H1 (cell line): ENCODE measurements at regions not wholly inside any gene's neighbourhood (a gene's known extent, or its start where the extent isn't known, plus 50 kb on each side); places are given as distances from the start of the nearest gene placed in this dataset.

ENCODE experiments used
- EP300 ChIP-seq, 2 experiments: IDR thresholded peaks; 1 replicate in 1 of 2; 2 replicates in 1 of 2; pipeline ENCODE4 v1.6.1; 2011 to 2012; ENCODE audit warnings: low read depth in 2 of 2, low read length in 2 of 2, mild to moderate bottlenecking in 2 of 2, borderline replicate concordance in 1 of 2, inconsistent platforms in 1 of 2, moderate library complexity in 1 of 2
- MAFK ChIP-seq: IDR thresholded peaks from 2 replicates; pipeline ENCODE4 v1.6.1; 2012; ENCODE audit warnings: low read depth, mild to moderate bottlenecking, improper control_type of control experiment, low read length
- TAF1 ChIP-seq: IDR thresholded peaks from 2 replicates; pipeline ENCODE4 v1.6.1; 2011; ENCODE audit warnings: mild to moderate bottlenecking, low read depth, low read length
- TF ChIP-seq, protein P1 (sequence below): fragments of 300-600 bp; sonication (generic); IDR thresholded peaks from 2 replicates; pipeline ENCODE4 v1.7.1; 2012; ENCODE audit warnings: low read length, moderate library complexity, mild to moderate bottlenecking, inconsistent platforms; ENCODE audit not compliant: insufficient replicate concordance

DNA sequence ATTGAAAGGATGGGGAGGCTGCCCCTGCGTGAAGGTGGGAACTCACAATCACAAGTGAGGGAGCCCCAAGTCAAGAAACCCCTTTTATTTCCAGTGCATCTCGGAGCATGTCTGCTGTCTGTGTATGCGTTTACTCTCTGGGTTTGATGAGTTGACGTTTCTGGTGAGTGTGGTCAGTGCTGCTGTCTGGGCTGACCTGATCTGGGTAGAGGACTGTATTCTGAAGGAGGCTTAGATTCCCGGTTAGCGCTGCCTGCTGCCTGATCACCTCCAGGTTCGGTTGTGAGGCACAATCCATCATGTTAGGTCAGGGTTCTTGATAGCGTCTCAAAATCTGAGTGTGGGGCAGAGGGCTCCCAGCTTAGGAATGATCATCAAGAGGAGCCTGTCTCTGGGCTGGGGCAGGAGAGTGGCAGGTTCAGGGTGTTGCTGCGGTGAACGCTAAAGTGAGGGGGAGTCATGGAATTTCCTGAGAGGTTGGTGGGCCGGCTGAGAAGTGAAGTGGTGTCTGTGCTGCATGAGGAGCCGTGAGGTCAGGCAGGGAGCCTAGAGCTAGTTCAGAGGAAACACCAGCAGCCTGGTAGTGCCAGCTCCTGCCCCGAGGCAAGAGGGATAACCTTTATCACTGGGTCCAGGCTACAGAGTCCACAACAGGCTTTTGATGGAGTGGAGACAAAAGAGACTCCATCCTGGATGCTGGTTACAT, 225.3 kb upstream of the CST7 start:
- TF ChIP-seq EP300 (IDR thresholded peaks at IDR 0.05; ENCODE audit: borderline replicate concordance in 1 of 2, low read depth in 2 of 2, low read length in 2 of 2) (no peak), TAF1 (no peak), MAFK (no peak)
- TF ChIP-seq, protein P1, sequence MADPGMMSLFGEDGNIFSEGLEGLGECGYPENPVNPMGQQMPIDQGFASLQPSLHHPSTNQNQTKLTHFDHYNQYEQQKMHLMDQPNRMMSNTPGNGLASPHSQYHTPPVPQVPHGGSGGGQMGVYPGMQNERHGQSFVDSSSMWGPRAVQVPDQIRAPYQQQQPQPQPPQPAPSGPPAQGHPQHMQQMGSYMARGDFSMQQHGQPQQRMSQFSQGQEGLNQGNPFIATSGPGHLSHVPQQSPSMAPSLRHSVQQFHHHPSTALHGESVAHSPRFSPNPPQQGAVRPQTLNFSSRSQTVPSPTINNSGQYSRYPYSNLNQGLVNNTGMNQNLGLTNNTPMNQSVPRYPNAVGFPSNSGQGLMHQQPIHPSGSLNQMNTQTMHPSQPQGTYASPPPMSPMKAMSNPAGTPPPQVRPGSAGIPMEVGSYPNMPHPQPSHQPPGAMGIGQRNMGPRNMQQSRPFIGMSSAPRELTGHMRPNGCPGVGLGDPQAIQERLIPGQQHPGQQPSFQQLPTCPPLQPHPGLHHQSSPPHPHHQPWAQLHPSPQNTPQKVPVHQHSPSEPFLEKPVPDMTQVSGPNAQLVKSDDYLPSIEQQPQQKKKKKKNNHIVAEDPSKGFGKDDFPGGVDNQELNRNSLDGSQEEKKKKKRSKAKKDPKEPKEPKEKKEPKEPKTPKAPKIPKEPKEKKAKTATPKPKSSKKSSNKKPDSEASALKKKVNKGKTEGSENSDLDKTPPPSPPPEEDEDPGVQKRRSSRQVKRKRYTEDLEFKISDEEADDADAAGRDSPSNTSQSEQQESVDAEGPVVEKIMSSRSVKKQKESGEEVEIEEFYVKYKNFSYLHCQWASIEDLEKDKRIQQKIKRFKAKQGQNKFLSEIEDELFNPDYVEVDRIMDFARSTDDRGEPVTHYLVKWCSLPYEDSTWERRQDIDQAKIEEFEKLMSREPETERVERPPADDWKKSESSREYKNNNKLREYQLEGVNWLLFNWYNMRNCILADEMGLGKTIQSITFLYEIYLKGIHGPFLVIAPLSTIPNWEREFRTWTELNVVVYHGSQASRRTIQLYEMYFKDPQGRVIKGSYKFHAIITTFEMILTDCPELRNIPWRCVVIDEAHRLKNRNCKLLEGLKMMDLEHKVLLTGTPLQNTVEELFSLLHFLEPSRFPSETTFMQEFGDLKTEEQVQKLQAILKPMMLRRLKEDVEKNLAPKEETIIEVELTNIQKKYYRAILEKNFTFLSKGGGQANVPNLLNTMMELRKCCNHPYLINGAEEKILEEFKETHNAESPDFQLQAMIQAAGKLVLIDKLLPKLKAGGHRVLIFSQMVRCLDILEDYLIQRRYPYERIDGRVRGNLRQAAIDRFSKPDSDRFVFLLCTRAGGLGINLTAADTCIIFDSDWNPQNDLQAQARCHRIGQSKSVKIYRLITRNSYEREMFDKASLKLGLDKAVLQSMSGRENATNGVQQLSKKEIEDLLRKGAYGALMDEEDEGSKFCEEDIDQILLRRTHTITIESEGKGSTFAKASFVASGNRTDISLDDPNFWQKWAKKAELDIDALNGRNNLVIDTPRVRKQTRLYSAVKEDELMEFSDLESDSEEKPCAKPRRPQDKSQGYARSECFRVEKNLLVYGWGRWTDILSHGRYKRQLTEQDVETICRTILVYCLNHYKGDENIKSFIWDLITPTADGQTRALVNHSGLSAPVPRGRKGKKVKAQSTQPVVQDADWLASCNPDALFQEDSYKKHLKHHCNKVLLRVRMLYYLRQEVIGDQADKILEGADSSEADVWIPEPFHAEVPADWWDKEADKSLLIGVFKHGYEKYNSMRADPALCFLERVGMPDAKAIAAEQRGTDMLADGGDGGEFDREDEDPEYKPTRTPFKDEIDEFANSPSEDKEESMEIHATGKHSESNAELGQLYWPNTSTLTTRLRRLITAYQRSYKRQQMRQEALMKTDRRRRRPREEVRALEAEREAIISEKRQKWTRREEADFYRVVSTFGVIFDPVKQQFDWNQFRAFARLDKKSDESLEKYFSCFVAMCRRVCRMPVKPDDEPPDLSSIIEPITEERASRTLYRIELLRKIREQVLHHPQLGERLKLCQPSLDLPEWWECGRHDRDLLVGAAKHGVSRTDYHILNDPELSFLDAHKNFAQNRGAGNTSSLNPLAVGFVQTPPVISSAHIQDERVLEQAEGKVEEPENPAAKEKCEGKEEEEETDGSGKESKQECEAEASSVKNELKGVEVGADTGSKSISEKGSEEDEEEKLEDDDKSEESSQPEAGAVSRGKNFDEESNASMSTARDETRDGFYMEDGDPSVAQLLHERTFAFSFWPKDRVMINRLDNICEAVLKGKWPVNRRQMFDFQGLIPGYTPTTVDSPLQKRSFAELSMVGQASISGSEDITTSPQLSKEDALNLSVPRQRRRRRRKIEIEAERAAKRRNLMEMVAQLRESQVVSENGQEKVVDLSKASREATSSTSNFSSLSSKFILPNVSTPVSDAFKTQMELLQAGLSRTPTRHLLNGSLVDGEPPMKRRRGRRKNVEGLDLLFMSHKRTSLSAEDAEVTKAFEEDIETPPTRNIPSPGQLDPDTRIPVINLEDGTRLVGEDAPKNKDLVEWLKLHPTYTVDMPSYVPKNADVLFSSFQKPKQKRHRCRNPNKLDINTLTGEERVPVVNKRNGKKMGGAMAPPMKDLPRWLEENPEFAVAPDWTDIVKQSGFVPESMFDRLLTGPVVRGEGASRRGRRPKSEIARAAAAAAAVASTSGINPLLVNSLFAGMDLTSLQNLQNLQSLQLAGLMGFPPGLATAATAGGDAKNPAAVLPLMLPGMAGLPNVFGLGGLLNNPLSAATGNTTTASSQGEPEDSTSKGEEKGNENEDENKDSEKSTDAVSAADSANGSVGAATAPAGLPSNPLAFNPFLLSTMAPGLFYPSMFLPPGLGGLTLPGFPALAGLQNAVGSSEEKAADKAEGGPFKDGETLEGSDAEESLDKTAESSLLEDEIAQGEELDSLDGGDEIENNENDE = no peak
